HG03460 (cell line): ENCODE measurements at regions not wholly inside any gene's neighbourhood (a gene's known extent, or its start where the extent isn't known, plus 50 kb on each side); places are given as distances from the start of the nearest gene placed in this dataset.
A peak's percentile ranks its signal among the peaks of the same experiment; 100 is the strongest.

Experiments used
- ATAC-seq: cut with Tn5 transposase; IDR thresholded peaks from one replicate; pipeline ENCODE4 v1.9.1; 2021; ENCODE audit not compliant: unreplicated experiment

DNA sequence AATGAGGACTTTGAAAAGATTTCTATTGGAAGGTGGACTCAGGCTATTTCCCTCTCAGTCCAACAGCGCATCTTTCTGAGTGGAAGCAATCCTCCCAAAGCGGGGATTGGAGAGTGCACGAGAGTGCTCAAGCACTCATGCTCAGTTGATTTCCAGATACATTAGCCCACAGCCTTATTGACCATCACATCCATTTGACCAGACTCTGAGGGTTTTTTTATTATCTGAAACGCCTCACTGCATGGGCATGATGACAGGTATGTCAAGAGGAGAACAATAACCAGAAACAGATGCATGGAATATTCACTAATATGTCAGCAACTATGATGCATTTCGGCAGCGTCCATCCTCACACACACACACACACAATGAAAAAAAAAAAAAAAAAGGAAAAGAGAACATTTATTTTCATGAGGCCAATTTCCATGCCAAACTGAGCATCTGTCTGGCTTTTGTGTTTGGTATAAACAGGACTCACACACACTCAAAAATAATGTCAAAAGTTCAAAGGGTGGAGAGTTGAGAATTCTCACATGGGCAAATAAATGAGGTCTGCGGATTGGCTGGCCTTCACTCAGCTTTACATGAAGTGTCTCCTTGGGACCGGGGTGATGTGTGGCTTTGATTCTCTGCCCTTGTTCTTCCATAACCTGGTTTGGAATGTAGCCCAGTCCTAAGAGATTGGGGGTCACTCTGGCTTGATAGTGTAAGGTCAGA is 371.6 kb downstream of the MCTP2 start:
- no peak for ATAC-seq

DNA sequence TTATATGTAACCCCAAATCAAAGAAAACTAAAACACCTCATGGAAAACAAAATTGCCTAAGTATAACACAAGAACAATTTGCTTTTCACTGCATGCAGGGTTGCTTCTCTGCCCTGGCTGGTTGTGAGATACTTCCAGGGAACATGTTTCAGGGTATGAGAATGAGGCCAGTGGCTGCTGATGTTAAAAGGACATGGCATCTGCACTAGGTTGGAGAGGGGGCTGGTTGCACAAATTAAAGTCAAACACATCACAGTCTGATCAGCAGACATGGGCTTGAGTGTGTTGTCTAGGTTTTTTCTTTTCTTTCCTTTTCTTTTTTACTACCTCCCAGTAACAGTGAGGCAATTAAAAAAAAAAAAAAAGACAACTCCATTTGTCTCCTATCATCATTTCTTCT is 374.9 kb downstream of the MCTP2 start:
- no peak for ATAC-seq

- ATAC-seq = no peak
These were observed 375.9 kb downstream of the MCTP2 start for GRCh38 chr15:94607176-94607654.

- peak; percentile 69 for ATAC-seq
These were observed 378.7 kb downstream of the MCTP2 start for GRCh38 chr15:94610069-94610468.

DNA sequence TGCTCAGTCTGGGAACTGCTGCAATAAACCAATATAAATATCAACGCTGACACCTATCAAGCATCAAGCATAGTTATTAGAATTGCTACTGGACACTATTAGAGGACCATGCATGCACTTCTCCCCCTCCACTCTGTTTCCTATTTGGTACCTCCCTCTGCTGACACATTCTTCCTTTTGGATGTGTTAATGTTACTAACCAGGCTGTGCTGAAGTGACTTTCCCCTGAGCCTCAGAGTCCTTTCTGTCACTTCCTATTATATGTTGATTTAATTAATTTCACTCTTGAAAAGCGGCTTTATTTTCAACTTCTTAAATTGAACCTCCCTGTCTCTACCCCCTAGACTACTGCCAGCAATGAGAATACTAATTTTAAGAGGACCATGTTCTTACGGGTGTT is 379.1 kb downstream of the MCTP2 start:
- peak; percentile 9 for ATAC-seq

DNA sequence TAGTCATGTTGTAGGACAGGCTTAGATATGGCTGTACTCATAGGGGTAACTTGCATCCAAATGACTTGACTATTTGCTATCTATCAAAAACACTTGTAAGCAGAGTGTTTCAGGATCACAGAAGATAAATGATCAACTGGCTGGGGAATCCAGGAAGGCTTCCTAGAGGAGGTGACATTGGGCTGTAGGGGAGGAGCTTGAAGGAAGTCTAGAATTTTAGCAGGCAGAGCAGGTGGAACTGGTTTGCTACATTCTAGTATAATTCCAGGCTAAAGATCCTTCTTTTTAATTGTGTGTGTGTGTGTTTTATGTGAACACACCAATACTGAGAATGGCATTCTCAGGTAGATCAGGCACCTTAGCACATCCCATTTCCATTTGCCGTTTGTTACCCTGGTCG is 380.3 kb downstream of the MCTP2 start:
- ATAC-seq = no peak

DNA sequence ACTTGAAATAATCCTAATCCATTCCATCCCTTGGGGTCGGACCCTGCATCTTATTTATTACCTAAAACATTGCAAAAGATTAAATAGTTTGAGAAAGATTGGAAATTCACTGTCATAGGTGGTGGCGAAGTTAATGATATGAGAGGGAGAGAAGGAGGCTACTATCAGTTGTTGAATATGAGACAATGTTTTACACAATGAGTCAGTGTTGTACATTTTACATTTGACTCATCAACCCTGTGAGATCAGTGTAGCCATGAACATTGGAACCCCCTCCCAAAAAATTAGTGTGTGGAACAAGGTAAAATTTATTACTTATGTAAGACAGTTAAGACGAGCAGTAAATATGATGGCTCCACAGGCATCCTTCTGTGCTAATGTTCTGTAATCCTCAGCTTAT is 384.3 kb downstream of the MCTP2 start:
- no peak for ATAC-seq

GRCh38 chr15:94620632-94621031 is 389.3 kb downstream of the MCTP2 start:
- no peak for ATAC-seq

DNA sequence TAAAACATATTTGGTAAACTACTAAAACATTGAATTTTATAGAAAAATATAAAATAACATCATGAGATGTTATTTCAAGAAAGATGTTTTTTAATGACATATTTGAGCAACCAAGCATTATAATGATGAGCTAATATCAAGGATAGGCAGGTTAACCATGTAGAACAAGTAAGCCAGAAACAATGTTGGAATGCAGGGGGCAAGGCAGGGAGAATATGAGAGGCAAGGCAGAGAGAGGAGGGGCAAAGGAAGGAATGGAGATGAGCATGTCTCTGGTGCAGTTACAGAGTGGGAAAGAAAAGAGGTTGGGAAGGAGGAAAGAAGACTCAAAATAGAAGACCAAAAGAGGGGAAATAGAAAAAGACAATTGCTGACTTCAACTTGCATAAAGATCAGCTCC is 390.4 kb downstream of the MCTP2 start:
- no peak for ATAC-seq

DNA sequence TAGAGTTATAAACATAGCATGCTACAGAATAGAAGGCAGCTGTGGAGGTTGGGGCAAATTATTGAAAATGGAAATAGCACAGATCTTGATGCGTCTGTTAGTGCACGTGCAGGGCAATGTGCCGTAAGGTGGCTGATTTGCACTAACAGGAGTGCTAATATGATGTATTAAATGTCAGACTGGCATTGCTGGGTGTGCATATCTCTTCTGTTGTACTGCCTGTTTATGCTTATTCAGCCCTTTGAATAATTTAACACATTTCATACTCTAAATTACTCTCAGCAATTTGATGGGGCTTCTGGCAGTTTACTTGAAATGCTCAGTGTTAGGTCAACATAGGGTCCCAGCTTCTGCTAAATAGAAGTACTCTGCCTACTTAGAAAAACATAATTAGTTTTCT is 395.6 kb downstream of the MCTP2 start:
- no peak for ATAC-seq

GRCh38 chr15:94631608-94632007 is 400.2 kb downstream of the MCTP2 start:
- peak; percentile 76 for ATAC-seq

DNA sequence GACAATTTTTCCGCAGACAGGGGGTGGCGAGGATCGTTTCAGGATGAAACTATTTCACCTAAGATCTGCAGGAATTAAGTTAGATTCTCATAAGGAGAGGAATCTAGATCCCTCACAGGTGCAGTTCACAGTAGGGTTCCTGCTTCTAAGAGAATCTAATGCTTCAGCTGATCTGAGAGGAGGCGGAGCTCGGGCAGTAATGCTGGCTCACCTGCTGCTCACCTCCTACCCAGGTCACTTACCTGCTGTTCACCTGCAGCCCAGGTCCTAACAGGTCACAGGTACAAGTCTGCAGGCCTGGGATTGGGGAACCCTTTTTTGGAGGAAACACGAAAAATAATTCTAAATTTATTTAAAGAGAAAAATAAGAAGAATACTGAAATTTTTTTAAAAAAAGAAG is 406.8 kb downstream of the MCTP2 start:
- no peak for ATAC-seq

GRCh38 chr15:94639701-94640100 is 408.3 kb downstream of the MCTP2 start:
- ATAC-seq = no peak

GRCh38 chr15:94644433-94644832 is 413.1 kb downstream of the MCTP2 start:
- ATAC-seq = no peak

- no peak for ATAC-seq
These were observed 421.7 kb downstream of the MCTP2 start for GRCh38 chr15:94653071-94653470.

DNA sequence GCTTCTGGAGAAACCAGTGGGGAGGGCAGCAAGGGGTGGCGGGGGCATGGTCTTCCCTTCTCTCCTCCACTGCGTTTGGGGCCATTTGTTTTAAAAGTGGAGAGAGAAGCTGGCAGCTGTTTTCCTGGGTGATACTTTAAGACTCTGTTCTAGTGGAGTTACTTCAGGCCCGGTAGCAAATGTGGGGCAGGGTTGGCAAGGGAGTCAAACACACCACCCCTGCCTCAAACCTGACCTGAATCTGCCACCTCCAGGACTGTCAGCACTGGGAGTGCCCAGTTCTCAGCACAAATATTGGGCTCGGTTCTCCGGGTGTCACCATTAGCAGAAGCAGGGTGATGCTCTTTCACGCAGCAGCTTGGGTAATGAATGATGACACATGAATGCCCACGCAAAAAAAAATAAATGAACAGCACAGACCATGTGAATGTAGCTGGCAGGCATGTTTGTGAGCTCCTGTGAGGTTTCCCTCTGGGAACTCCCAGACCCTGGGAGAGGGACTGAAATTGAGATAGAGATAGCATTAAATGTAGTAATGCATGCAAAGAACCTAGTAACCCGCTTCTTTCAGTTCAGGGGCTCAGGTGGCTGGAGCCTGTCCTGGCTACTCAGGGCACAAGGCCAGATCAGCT is 424.0 kb downstream of the MCTP2 start:
- no peak for ATAC-seq

DNA sequence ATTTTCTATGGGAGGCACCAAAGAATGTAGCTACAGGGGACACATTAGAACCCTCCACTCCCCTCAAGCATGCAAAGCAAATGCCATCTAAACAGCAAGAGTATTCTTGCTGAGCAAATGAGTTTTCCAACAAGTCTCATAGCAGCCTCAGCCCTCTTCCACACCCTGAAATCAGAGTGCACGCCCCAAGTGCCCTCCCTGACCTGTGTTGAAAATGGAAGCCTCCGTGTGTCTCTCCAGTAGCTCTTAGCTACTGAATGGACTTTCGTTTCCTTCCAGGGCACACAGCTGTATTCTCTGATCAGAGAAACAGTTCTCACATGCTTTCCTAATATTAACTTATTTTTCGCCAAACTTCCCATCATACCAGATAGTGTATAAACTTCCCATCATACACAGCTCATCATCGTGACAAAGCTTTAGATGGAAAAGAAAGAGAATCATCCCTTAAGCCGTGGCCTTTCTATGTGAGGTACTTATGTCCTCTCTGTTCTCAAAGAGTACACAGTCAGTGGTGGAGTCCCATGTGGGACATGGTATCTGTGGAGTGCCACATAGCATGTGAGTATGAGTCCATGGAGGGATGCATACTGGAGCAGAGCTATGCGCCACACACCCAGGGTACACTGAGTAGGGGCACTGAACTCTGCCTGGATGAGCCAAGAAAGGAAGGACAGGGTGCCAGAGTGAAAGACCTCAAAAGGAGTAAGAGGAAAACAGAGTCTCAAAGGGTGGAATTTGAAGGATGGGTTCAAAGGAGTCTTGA is 434.5 kb downstream of the MCTP2 start:
- ATAC-seq = no peak

DNA sequence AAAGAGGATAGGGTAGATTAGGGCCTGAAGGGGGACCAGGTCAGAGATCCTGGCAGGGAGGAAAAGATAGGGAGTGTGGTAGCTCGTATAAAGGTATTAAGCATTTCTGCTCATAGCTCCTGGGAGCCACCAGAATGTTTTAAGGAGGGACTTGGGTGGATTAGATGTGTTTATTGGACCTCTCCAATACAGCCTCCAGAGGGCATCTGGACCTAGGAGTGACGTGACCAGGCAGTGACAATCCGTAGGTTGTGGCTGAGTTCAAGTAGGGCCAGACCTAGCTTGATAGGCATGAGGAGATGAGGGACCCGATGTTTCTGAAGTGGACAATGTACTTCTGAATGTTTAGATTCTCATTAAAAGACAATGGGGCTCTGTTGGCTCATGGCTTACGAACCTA is 435.2 kb downstream of the MCTP2 start:
- ATAC-seq = no peak

DNA sequence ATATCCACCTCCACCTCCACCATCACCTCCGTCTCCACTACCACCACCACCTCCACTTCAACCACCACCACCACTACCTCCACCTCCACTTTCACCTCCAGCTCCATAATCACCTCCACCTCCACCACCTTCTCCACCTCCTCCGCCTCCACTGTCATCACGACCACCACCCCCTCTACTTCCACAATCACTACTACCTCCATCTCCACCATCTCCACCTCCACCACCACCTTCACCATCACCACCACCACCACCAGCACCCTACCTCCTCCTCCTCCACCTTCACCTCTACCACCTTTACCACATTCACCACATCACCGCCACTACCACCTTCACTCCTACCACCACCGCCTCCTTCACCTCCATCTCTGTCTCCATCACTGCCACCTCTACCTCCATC is 435.7 kb downstream of the MCTP2 start:
- no peak for ATAC-seq

GRCh38 chr15:94670438-94671034 is 439.2 kb downstream of the MCTP2 start:
- ATAC-seq = no peak

- no peak for ATAC-seq
These were observed 440.6 kb downstream of the MCTP2 start for GRCh38 chr15:94671858-94672532.
